ENCODE measurements at regions not wholly inside any gene's neighbourhood (a gene's known extent, or its start where the extent isn't known, plus 50 kb on each side); places are given as distances from the start of the nearest gene placed in this dataset.

DNA sequence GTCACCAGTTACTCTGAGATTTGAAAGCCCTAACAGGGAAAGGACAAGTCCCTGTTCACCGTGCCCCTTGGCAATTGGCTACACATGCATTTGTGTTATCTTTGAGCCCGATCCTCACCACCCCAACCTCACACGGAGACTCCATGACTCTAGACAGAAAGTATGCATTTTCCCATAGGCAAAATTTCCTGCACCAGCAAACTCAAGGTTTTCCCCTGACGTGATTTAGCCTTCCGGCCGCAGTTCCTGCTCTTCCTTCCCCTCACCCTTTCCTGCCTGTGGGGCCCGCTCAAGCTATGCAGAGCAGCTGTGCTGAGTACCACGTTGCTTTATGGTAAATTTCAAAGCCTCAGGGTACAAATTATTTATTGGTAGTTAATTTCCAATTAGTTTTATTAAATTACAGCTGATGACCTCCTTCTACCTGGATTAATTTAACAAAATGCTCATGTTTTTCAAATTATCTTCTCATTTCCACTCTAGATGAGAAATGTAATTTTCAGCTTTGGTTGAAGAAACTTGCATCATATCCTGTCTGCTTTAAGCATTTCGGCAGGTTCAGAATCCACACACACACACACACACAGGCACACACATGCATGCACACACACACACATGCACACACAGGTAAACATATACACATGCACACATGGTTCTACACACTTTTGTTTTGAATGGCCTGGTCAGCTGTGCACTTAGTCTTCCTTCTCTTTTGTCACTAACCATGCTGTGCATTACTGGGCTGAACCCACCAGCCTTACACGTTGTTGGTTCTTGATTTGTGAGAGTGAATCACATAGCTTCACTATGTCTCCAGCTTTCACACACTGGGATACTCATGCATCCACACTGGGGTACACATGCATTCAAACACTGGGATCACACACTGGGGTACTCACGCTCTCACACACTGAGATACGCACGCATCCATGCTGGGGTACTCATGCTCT, 283.1 kb upstream of the PITRM1 start:
- no peak for DNase-seq (ENCODE audit: low read depth)
- Histone ChIP-seq H3K27me3 (ENCODE audit: control insufficient read depth, insufficient read depth, low read length) (no peaks in the 10 kb centered on the region), H3K36me3 (ENCODE audit: control insufficient read depth, insufficient read depth, low read length) (no peaks in the 10 kb centered on the region), H3K4me3 (ENCODE audit: low read depth, low read length) (no peak overlapping the region)
- TF ChIP-seq, protein P1, sequence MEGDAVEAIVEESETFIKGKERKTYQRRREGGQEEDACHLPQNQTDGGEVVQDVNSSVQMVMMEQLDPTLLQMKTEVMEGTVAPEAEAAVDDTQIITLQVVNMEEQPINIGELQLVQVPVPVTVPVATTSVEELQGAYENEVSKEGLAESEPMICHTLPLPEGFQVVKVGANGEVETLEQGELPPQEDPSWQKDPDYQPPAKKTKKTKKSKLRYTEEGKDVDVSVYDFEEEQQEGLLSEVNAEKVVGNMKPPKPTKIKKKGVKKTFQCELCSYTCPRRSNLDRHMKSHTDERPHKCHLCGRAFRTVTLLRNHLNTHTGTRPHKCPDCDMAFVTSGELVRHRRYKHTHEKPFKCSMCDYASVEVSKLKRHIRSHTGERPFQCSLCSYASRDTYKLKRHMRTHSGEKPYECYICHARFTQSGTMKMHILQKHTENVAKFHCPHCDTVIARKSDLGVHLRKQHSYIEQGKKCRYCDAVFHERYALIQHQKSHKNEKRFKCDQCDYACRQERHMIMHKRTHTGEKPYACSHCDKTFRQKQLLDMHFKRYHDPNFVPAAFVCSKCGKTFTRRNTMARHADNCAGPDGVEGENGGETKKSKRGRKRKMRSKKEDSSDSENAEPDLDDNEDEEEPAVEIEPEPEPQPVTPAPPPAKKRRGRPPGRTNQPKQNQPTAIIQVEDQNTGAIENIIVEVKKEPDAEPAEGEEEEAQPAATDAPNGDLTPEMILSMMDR (IDR thresholded peaks at IDR 0.05; ENCODE audit: insufficient read depth, low read length, poor library complexity, severe bottlenecking): peak; percentile 13

DNA sequence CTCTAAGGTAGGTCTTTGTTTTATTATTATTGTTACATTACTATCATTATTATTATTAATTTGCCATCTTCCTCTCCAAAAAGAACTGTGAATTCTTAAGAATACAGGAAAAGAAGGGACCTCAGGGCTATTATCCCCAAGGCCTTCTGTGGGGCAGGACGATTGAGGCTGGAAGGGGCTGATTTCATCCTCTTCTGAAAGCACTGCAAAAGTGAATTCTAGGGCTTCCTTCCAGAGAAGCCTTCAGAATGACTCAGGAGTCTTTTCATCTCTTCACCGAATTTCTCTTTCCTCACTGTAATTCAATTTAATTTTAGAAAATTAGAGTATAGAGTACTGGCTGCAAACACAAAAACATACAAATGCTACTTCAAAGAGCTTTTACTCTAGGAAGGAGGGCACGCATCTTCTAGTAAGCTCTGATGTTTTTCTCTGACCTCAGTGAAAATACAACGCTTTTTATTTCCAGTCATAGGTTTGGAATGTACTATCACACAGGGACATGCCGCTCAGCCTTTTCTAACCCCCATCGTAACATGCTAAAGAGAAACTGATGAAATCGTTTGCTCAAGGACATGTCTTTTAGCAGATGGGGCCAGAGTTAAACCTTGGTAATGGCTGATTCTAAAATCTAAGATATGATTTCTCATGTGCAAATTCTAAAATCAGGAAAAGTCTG, 280.2 kb upstream of the PITRM1 start:
- no peaks in the 10 kb centered on the region for H3K27me3 ChIP-seq (ENCODE audit: control insufficient read depth, insufficient read depth, low read length)
- peak; percentile 84 for DNase-seq (ENCODE audit: low read depth)
- H3K36me3 ChIP-seq (ENCODE audit: control insufficient read depth, insufficient read depth, low read length): no peaks in the 10 kb centered on the region
- TF ChIP-seq, protein P1 (IDR thresholded peaks at IDR 0.05; ENCODE audit: insufficient read depth, low read length, poor library complexity, severe bottlenecking): no peak
- no peak overlapping the region for H3K4me3 ChIP-seq (ENCODE audit: low read depth, low read length)

- DNase-seq (ENCODE audit: low read depth): peak; percentile 83
- TF ChIP-seq, protein P1 (IDR thresholded peaks at IDR 0.05; ENCODE audit: insufficient read depth, low read length, poor library complexity, severe bottlenecking): peak; percentile 46
- H3K36me3 ChIP-seq (ENCODE audit: control insufficient read depth, insufficient read depth, low read length): no peaks in the 10 kb centered on the region
- H3K4me3 ChIP-seq (ENCODE audit: low read depth, low read length): no peak overlapping the region
- H3K27me3 ChIP-seq (ENCODE audit: control insufficient read depth, insufficient read depth, low read length): no peaks in the 10 kb centered on the region
Measured at GRCh38 chr10:3452173-3452626, 279.6 kb upstream of the PITRM1 start.

DNA sequence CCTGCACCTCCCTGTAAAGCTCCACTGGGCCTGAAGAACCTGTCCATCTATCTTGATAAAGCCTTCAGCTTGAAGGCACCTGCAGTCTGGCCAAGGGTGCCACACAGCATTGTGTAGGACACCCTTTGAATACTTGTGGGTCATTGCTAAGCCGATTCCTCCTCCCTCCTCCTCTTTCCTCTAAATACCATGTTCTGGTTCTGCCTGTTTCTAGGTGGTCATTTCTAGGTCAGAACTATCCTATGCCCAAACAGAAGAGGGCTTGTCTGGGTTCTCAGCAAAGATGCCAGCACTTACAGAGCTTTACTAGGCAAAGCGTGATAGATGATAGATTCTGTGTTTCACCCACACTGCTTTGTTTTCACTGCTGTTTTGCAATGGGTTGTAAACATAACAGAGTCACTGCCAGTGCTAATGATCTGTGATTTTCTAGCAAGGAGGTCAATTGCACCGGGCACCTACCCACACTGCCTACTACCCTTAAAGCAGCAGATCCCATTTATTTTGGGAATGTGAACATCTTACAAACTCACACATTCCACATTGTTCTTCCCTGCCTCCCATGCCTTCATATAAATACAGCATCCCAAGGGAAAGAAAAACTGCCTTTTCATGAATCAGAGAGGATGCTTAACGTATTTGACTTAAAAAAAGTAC, 279.1 kb upstream of the PITRM1 start:
- TF ChIP-seq, protein P1 (IDR thresholded peaks at IDR 0.05; ENCODE audit: insufficient read depth, low read length, poor library complexity, severe bottlenecking): no peak
- no peaks in the 10 kb centered on the region for H3K36me3 ChIP-seq (ENCODE audit: control insufficient read depth, insufficient read depth, low read length)
- H3K27me3 ChIP-seq (ENCODE audit: control insufficient read depth, insufficient read depth, low read length): no peaks in the 10 kb centered on the region
- H3K4me3 ChIP-seq (ENCODE audit: low read depth, low read length): no peak overlapping the region
- no peak for DNase-seq (ENCODE audit: low read depth)

DNA sequence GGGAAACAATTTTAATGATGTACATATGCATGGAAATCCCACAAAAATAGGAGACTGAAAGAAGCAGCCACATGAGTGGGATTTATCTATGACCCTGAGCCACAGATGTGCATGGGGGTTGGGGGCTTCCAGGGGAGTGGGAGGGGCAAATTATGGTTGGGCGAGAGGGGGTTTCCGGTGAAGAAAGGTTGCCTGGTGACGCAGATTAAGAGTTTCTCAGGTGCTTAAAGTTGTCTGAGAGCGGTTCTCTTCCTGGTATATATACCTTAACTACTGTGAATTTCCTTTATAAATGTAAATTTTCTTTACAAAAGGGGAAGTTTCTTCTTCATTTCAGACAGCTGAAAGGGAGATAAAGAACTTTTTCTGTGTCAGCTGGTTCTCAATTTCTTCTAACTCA, 273.6 kb upstream of the PITRM1 start:
- Histone ChIP-seq H3K4me3 (ENCODE audit: low read depth, low read length) (no peak overlapping the region), H3K27me3 (ENCODE audit: control insufficient read depth, insufficient read depth, low read length) (no peaks in the 10 kb centered on the region), H3K36me3 (ENCODE audit: control insufficient read depth, insufficient read depth, low read length) (no peaks in the 10 kb centered on the region)
- DNase-seq (ENCODE audit: low read depth): no peak
- TF ChIP-seq, protein P1 (IDR thresholded peaks at IDR 0.05; ENCODE audit: insufficient read depth, low read length, poor library complexity, severe bottlenecking): no peak

Measured in kidney epithelial cell (primary cell).